ENCODE measurements at regions not wholly inside any gene's neighbourhood (a gene's known extent, or its start where the extent isn't known, plus 50 kb on each side); places are given as distances from the start of the nearest gene placed in this dataset.
A peak's percentile ranks its signal among the peaks of the same experiment; 100 is the strongest.

DNA sequence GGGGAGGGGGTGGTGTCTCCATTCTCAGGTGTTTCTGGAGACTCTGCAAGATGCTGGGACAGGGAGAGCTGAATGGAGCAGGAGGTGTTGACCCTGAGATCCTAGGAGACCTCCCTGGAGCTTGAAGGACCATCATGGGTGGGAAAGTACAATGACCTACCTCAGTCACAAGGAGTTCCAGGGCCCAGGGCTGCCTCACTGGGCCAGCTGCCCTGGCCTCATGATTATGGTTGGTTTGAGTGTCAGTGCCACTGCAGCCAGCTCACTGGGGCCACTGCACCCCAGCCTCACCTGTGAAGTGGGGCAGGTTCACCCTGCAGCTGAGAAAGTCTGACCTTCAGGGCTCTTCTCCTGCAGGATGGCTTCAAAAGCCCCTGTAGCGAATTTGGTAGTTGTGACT is 372.5 kb downstream of the IRX2 start:
- Histone ChIP-seq H2BK20ac (ENCODE audit: low read length) (no peak overlapping the region), H3K14ac (ENCODE audit: insufficient read length) (no peak overlapping the region)

More for the DNA sequence above, 372.5 kb downstream of the IRX2 start:
- no peak overlapping the region for H3K4me2 ChIP-seq (ENCODE audit: insufficient read depth in 1 of 2, low read depth in 2 of 2, low read length in 2 of 2)
- 80% methylated on average over 1 of the region's 1 CpG; no CpG with 5 or more reads in 1 of the 2 experiments for WGBS, 2 experiments (ENCODE audit: extremely low coverage in 1 of 2, insufficient coverage in 1 of 2, insufficient read length in 1 of 2, insufficient replicate concordance in 2 of 2, low coverage in 1 of 2, low lambda C conversion rate in 2 of 2, missing lambda C conversion rate in 1 of 2)
- ChIA-PET POLR2A (ENCODE audit: partially characterized antibody) (no interaction called here), CTCF (ENCODE audit: partially characterized antibody) (no interaction called here)
- no peak overlapping the region for H3K4me3 ChIP-seq (ENCODE audit: extremely low read depth in 1 of 4, insufficient read depth in 2 of 4, low read depth in 3 of 4, low read length in 4 of 4)
- H2AFZ ChIP-seq (ENCODE audit: low read length), result no peak overlapping the region
- H4K20me1 ChIP-seq (replicated peaks in 1 of 2; ENCODE audit: control insufficient read depth in 1 of 2, insufficient read depth in 2 of 2, low read length in 2 of 2), result peaks cover 0 to 1% of the 10 kb centered on the region in 2 experiments
- no peak overlapping the region for H2BK12ac ChIP-seq (ENCODE audit: low read depth, low read length)
- H3K4ac ChIP-seq (replicated peaks; ENCODE audit: insufficient read length, low read depth, low read length), result no peak overlapping the region
- no peak overlapping the region for H3K9ac ChIP-seq (replicated peaks in 1 of 4; ENCODE audit: extremely low read depth in 1 of 4, low read depth in 3 of 4, low read length in 3 of 4)
- H3K18ac ChIP-seq (ENCODE audit: extremely low read depth, low read length), result no peak overlapping the region
- no peaks in the 10 kb centered on the region for H3K23me2 ChIP-seq (ENCODE audit: low read depth, low read length)
- no peak overlapping the region for H3K56ac ChIP-seq (replicated peaks; ENCODE audit: insufficient read length, low read depth, low read length)
- no peaks in the 10 kb centered on the region for H3K9me3 ChIP-seq (ENCODE audit: insufficient read depth in 2 of 2, low read depth in 1 of 2, low read length in 1 of 2)
- H3K36me3 ChIP-seq (ENCODE audit: control insufficient read depth in 2 of 4, insufficient read depth in 4 of 4, low read length in 3 of 4), result no peaks in the 10 kb centered on the region
- FAIRE-seq (no peak), DNase-seq (ENCODE audit: low read depth in 1 of 2, low spot score in 2 of 2) (no peak)
- no peak overlapping the region for H4K91ac ChIP-seq (replicated peaks; ENCODE audit: insufficient read length, low read length)
- no peak overlapping the region for H3K23ac ChIP-seq (ENCODE audit: insufficient read length)
- H2BK5ac ChIP-seq (ENCODE audit: low read depth, low read length), result no peak overlapping the region
- H3K79me2 ChIP-seq (ENCODE audit: control insufficient read depth in 1 of 2, insufficient read depth in 2 of 2, low read length in 2 of 2), result no peaks in the 10 kb centered on the region
- no peaks in the 10 kb centered on the region; a peak in 1 of 7 replicates for H3K27me3 ChIP-seq (replicated peaks in 1 of 4; ENCODE audit: control insufficient read depth in 3 of 4, extremely low read depth in 1 of 4, insufficient read depth in 3 of 4, low read length in 3 of 4)
- H4K8ac ChIP-seq (ENCODE audit: extremely low read depth, insufficient read depth, low read length), result peak overlapping the region; percentile 57; the same call in 1 of the 2 replicates
- no peak overlapping the region for H2BK15ac ChIP-seq (ENCODE audit: low read length)
- no peak overlapping the region for H2BK120ac ChIP-seq (replicated peaks; ENCODE audit: low read depth, low read length)
- H3K79me1 ChIP-seq (ENCODE audit: low read depth, low read length), result no peaks in the 10 kb centered on the region
- no peak overlapping the region for H4K5ac ChIP-seq (ENCODE audit: insufficient read length, low read depth, low read length)
- no peak overlapping the region for H2AK5ac ChIP-seq (ENCODE audit: low read depth, low read length)
- TF ChIP-seq KDM1A (IDR thresholded peaks at IDR 0.05; ENCODE audit: borderline replicate concordance, low read length) (no peak), ASH2L (IDR thresholded peaks at IDR 0.05; ENCODE audit: low read length) (no peak), EZH2 (IDR thresholded peaks at IDR 0.05; ENCODE audit: low read depth, low read length, severe bottlenecking) (no peak), TAF1 (IDR thresholded peaks at IDR 0.05; ENCODE audit: low read depth, low read length) (no peak), SIRT6 (IDR thresholded peaks at IDR 0.05; ENCODE audit: low read length) (no peak), CTBP2 (IDR thresholded peaks at IDR 0.05; ENCODE audit: borderline replicate concordance, insufficient read depth, insufficient read length, low read length) (no peak), SP1 (IDR thresholded peaks at IDR 0.05; ENCODE audit: low read depth, low read length) (no peak), KDM5A (IDR thresholded peaks at IDR 0.05; ENCODE audit: low read length) (no peak)
- TF ChIP-seq, protein P1, sequence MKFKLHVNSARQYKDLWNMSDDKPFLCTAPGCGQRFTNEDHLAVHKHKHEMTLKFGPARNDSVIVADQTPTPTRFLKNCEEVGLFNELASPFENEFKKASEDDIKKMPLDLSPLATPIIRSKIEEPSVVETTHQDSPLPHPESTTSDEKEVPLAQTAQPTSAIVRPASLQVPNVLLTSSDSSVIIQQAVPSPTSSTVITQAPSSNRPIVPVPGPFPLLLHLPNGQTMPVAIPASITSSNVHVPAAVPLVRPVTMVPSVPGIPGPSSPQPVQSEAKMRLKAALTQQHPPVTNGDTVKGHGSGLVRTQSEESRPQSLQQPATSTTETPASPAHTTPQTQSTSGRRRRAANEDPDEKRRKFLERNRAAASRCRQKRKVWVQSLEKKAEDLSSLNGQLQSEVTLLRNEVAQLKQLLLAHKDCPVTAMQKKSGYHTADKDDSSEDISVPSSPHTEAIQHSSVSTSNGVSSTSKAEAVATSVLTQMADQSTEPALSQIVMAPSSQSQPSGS (IDR thresholded peaks at IDR 0.05; ENCODE audit: low read length), result no peak
- H3K4me1 ChIP-seq (replicated peaks in 1 of 4; ENCODE audit: control insufficient read depth in 3 of 4, insufficient read depth in 4 of 4, low read length in 3 of 4), result peaks cover 0 to 2% (median 0%) of the 10 kb centered on the region in 4 experiments; a peak in 1 of 7 replicates
- H3K27ac ChIP-seq (ENCODE audit: low read depth, low read length), result no peak overlapping the region

Data from H1 (cell line).